Smooth muscle cell (in vitro differentiated cells): ENCODE measurements at regions not wholly inside any gene's neighbourhood (a gene's known extent, or its start where the extent isn't known, plus 50 kb on each side); places are given as distances from the start of the nearest gene placed in this dataset.

Experiments used
- DNase-seq: peaks from one replicate; lab custom pipeline; 2025; ENCODE audit not compliant: unreplicated experiment; lab: John Stamatoyannopoulos, UW
- H2AFZ ChIP-seq: fragments of 200-600 bp; sonication (generic); 2 replicates; pipeline ENCODE4 v1.6.0; 2016; ENCODE audit warnings: antibody characterized with exemption, low read depth, mild to moderate bottlenecking
- H3F3A ChIP-seq: fragments of 200-600 bp; sonication (generic); 2 replicates; pipeline ENCODE4 v1.6.0; 2017; ENCODE audit warnings: antibody characterized with exemption, low read depth
- H3K27ac ChIP-seq: fragments of 200-600 bp; sonication (generic); 2 replicates; pipeline ENCODE4 v1.5.1; 2016; ENCODE audit warnings: low read depth, mild to moderate bottlenecking
- H3K27me3 ChIP-seq: fragments of 200-600 bp; sonication (generic); 2 replicates; pipeline ENCODE4 v1.6.1; 2016; ENCODE audit warnings: low read depth, mild to moderate bottlenecking
- H3K36me3 ChIP-seq: fragments of 200-600 bp; sonication (generic); 2 replicates; pipeline ENCODE4 v1.5.1; 2016; ENCODE audit warnings: low read depth
- H3K4me1 ChIP-seq: fragments of 200-600 bp; sonication (generic); 2 replicates; pipeline ENCODE4 v1.5.1; 2016; ENCODE audit warnings: low read depth
- H3K4me2 ChIP-seq: fragments of 200-600 bp; sonication (generic); 2 replicates; pipeline ENCODE4 v1.6.0; 2016; ENCODE audit warnings: mild to moderate bottlenecking
- H3K4me3 ChIP-seq: fragments of 200-600 bp; sonication (generic); 2 replicates; pipeline ENCODE4 v1.5.1; 2016; ENCODE audit warnings: mild to moderate bottlenecking
- H3K79me2 ChIP-seq: fragments of 200-600 bp; sonication (generic); 2 replicates; pipeline ENCODE4 v1.6.0; 2016; ENCODE audit warnings: low read depth, mild to moderate bottlenecking
- H3K9ac ChIP-seq: fragments of 200-600 bp; sonication (generic); 2 replicates; pipeline ENCODE4 v1.6.0; 2016; ENCODE audit warnings: low read depth
- H3K9me3 ChIP-seq: fragments of 200-600 bp; sonication (generic); replicated peaks from 2 replicates; pipeline ENCODE4 v1.5.1; 2016; ENCODE audit warnings: low read depth
- H4K20me1 ChIP-seq: fragments of 200-600 bp; sonication (generic); 2 replicates; pipeline ENCODE4 v1.6.0; 2016; ENCODE audit warnings: low read depth
- CTCF ChIP-seq: fragments of 200-600 bp; sonication (generic); IDR thresholded peaks from 2 replicates; pipeline ENCODE4 v1.5.1; 2017; ENCODE audit warnings: borderline replicate concordance, mild to moderate bottlenecking, antibody characterized with exemption; ENCODE audit not compliant: insufficient read depth, poor library complexity, severe bottlenecking
- WGBS: methylation state at CpG from one replicate; pipeline ENCODE4 v1.1.7; 2016; ENCODE audit warnings: low lambda C conversion rate; 5-methylcytosine and 5-hydroxymethylcytosine counted together

DNA sequence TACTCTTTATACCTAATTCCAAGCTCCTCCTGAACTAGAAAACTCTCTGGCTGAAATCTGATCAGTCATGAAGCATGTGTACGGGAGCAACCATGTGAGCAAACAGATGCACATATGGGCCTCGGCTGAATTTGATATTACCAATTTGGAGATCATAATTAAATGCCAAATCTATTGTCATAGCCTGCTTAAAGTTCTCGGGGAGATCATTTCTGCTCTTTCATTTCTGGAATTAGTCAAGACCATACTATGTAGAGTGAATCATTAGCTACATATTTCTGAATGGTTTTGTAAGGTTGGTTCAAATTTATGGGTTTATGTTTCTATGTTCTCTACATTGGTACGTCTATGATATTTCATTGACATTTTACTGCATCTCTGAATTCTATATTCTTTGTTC is 205.5 kb downstream of the UBE2E3 start:
- Histone ChIP-seq H3K36me3 (no peaks in the 10 kb centered on the region), H3F3A (no peaks in the 10 kb centered on the region), H3K9me3 (no peaks in the 10 kb centered on the region), H3K9ac (no peak overlapping the region), H3K79me2 (no peaks in the 10 kb centered on the region), H2AFZ (no peak overlapping the region), H3K4me1 (peaks cover 4% of the 10 kb centered on the region), H4K20me1 (no peaks in the 10 kb centered on the region), H3K4me3 (no peak overlapping the region), H3K4me2 (no peak overlapping the region), H3K27me3 (no peaks in the 10 kb centered on the region), H3K27ac (no peak overlapping the region)
- no peak for DNase-seq
- 89% methylated on average over 4 of the region's 4 CpGs for WGBS
- TF ChIP-seq CTCF: no peak

DNA sequence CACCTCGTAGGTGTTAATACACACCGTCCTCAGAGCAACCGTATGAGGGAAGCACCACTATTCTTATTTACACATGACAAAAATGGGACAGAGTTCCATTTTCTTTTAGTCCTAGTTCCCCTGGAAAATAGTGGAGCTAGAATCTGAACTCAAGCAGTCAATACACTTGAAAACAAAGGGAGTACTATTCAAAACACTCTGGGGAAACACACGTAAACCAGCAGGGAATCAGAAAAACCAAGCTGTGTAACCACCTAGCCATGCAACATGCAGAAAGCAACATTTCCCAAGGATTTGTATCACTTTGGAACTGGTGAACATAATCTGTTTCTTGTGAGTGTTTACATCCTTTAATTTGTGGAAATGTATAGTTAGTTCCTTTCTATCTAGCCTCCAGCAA is 208.2 kb downstream of the UBE2E3 start:
- H3K4me2 ChIP-seq: no peak overlapping the region
- no peak overlapping the region for H3K27ac ChIP-seq
- no peaks in the 10 kb centered on the region for H4K20me1 ChIP-seq
- no peak for TF ChIP-seq CTCF
- H3K27me3 ChIP-seq: no peaks in the 10 kb centered on the region
- H3K36me3 ChIP-seq: no peaks in the 10 kb centered on the region
- no peak overlapping the region for H2AFZ ChIP-seq
- no peak for DNase-seq
- peaks cover 10% of the 10 kb centered on the region for H3K4me1 ChIP-seq
- no peak overlapping the region for H3K9ac ChIP-seq
- WGBS: 85% methylated on average over 4 of the region's 4 CpGs
- H3K9me3 ChIP-seq: no peaks in the 10 kb centered on the region
- no peak overlapping the region for H3K4me3 ChIP-seq
- H3K79me2 ChIP-seq: no peaks in the 10 kb centered on the region
- H3F3A ChIP-seq: no peaks in the 10 kb centered on the region

- Histone ChIP-seq H3K9ac (no peak overlapping the region), H3K27me3 (no peaks in the 10 kb centered on the region), H3K4me2 (no peak overlapping the region), H3K27ac (no peak overlapping the region), H3F3A (no peaks in the 10 kb centered on the region), H3K79me2 (no peaks in the 10 kb centered on the region), H4K20me1 (no peaks in the 10 kb centered on the region), H3K9me3 (no peaks in the 10 kb centered on the region), H3K36me3 (no peaks in the 10 kb centered on the region), H3K4me1 (peaks cover 10% of the 10 kb centered on the region), H2AFZ (no peak overlapping the region), H3K4me3 (no peak overlapping the region)
- no peak for TF ChIP-seq CTCF
- WGBS: 53% methylated on average over 1 of the region's 1 CpG
- no peak for DNase-seq
These were observed 209.5 kb downstream of the UBE2E3 start for GRCh38 chr2:181189951-181190350.

DNA sequence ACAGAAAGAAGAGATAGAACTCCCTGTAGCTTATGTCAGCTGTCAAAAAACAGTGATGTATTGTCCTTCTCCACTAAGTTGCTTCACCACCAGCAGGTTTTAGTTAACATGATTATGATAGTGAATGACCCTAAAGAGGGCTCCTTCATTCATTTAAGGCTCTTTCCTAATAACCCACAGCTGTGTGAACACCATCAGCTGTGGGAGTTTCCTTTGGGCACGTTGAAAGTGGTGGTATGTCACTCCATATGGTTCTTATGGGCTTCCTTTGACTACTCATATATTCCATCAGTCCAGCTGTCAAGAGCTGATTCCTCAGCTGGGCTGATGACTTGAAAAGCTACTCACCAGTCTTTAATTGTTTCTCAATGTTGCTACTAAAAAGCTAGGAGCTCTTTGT is 210.3 kb downstream of the UBE2E3 start:
- no peaks in the 10 kb centered on the region for H4K20me1 ChIP-seq
- 46% methylated on average over 1 of the region's 1 CpG for WGBS
- H3K4me3 ChIP-seq: no peak overlapping the region
- no peak overlapping the region for H3K9ac ChIP-seq
- H3K27ac ChIP-seq: no peak overlapping the region
- H3K79me2 ChIP-seq: no peaks in the 10 kb centered on the region
- TF ChIP-seq CTCF: no peak
- no peaks in the 10 kb centered on the region for H3K9me3 ChIP-seq
- DNase-seq: no peak
- no peak overlapping the region for H3K4me2 ChIP-seq
- H3K27me3 ChIP-seq: no peaks in the 10 kb centered on the region
- H3K4me1 ChIP-seq: peaks cover 10% of the 10 kb centered on the region
- no peaks in the 10 kb centered on the region for H3K36me3 ChIP-seq
- H3F3A ChIP-seq: no peaks in the 10 kb centered on the region
- no peak overlapping the region for H2AFZ ChIP-seq
